Spleen (tissue), 7 donors: ENCODE measurements at regions not wholly inside any gene's neighbourhood (a gene's known extent, or its start where the extent isn't known, plus 50 kb on each side); places are given as distances from the start of the nearest gene placed in this dataset.

ENCODE experiments used
- POLR2A ChIP-seq, 3 donors: fragments of 450-650 bp; IDR thresholded peaks; one replicate each; pipeline ENCODE4 v1.5.1; 2017; ENCODE audit warnings: antibody characterized with exemption in 3 of 3, mild to moderate bottlenecking in 1 of 3
- POLR2AphosphoS5 ChIP-seq, 3 donors: sonication (generic); formaldehyde crosslinking; IDR thresholded peaks; one replicate each; pipeline ENCODE4 v1.5.1; 2017; ENCODE audit warnings: antibody characterized with exemption in 3 of 3
- TF ChIP-seq, protein P1 (sequence below), 11 experiments: fragments of 200-600 bp in 7 of 11; fragments of 450-650 bp in 4 of 11; sonication (generic) in 4 of 11; IDR thresholded peaks in 8 of 11; conservative IDR thresholded peaks in 3 of 11; 1 replicate in 7 of 11; 2 replicates in 4 of 11; pipeline versions ENCODE4 v1.4.0 to v1.8.0; 2016 to 2021; ENCODE audit warnings: antibody characterized with exemption in 11 of 11, inconsistent platforms in 4 of 11, mild to moderate bottlenecking in 1 of 11
- donor health status: DM: no; HTN: no; CAD: no; lungs with moderate emphysema.
- donor health status: DM: no; HTN: no; CAD: no.
- donor health status: DM: no; HTN: no; CAD: no.

DNA sequence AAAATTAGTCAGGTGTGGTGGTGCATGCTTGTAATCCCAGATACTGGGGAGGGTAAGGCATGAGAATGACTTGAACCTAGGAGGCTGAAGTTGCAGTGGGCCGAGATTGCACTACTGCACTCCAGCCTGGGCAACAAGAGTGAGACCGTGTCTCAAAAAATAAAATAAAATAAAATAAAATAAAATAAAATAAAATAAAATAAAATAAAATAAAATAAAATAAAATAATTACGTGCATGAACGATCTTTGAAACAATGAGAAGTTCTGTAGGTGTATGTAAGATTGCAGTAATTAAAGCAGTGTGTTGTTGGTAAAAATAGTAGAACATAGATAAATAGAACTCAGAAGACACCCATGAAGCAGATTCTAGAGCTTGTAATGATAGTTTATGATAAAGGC, 348.5 kb downstream of the ANKRD30A start:
- no peak for TF ChIP-seq POLR2AphosphoS5 (IDR thresholded peaks at IDR 0.05)
- TF ChIP-seq, protein P1, sequence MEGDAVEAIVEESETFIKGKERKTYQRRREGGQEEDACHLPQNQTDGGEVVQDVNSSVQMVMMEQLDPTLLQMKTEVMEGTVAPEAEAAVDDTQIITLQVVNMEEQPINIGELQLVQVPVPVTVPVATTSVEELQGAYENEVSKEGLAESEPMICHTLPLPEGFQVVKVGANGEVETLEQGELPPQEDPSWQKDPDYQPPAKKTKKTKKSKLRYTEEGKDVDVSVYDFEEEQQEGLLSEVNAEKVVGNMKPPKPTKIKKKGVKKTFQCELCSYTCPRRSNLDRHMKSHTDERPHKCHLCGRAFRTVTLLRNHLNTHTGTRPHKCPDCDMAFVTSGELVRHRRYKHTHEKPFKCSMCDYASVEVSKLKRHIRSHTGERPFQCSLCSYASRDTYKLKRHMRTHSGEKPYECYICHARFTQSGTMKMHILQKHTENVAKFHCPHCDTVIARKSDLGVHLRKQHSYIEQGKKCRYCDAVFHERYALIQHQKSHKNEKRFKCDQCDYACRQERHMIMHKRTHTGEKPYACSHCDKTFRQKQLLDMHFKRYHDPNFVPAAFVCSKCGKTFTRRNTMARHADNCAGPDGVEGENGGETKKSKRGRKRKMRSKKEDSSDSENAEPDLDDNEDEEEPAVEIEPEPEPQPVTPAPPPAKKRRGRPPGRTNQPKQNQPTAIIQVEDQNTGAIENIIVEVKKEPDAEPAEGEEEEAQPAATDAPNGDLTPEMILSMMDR (IDR thresholded peaks at IDR 0.05 in 8 of 11, conservative IDR thresholded peaks at IDR 0.05 in 3 of 11): no peak
- no peak for TF ChIP-seq POLR2A (IDR thresholded peaks at IDR 0.05)
